Thoracic aorta (tissue), 2 donors: ENCODE measurements at regions not wholly inside any gene's neighbourhood (a gene's known extent, or its start where the extent isn't known, plus 50 kb on each side); places are given as distances from the start of the nearest gene placed in this dataset.

Experiments used
- ATAC-seq: fragments of 150-250 bp; one replicate; pipeline ENCODE4 v1.8.0; 2017; ENCODE audit warnings: low read depth; ENCODE audit not compliant: insufficient number of reproducible peaks, low FRiP score
- DNase-seq: peaks from one replicate; pipeline ENCODE4 v3.0.0-alpha.2; 2020; ENCODE audit warnings: low spot score
- H3K27ac ChIP-seq, 2 donors: fragments of 200-600 bp; sonication (generic); 1 replicate in 1 of 2; 2 replicates in 1 of 2; pipeline ENCODE4 v1.5.1; 2016; ENCODE audit warnings: mild to moderate bottlenecking in 2 of 2, moderate library complexity in 2 of 2
- H3K27me3 ChIP-seq: fragments of 200-600 bp; sonication (generic); replicated peaks from 2 replicates; pipeline ENCODE4 v1.6.0; 2016; ENCODE audit warnings: mild to moderate bottlenecking; ENCODE audit not compliant: insufficient read depth
- H3K36me3 ChIP-seq: fragments of 200-600 bp; sonication (generic); one replicate; pipeline ENCODE4 v1.5.1; 2016
- H3K4me1 ChIP-seq, 2 donors: fragments of 200-600 bp; sonication (generic); 1 replicate in 1 of 2; 2 replicates in 1 of 2; pipeline versions ENCODE4 v1.5.1 to v1.6.0; 2016; ENCODE audit warnings: low read depth in 2 of 2, mild to moderate bottlenecking in 1 of 2; ENCODE audit not compliant: control insufficient read depth in 1 of 2
- H3K4me3 ChIP-seq: fragments of 200-600 bp; sonication (generic); 2 replicates; pipeline ENCODE4 v1.5.1; 2016; ENCODE audit warnings: mild to moderate bottlenecking
- H3K9me3 ChIP-seq: fragments of 200-600 bp; sonication (generic); 2 replicates; pipeline ENCODE4 v1.5.1; 2016
- TF ChIP-seq, protein P1 (sequence below): fragments of 200-600 bp; sonication (generic); IDR thresholded peaks from one replicate; pipeline ENCODE4 v1.5.1; 2019; ENCODE audit warnings: antibody characterized with exemption

DNA sequence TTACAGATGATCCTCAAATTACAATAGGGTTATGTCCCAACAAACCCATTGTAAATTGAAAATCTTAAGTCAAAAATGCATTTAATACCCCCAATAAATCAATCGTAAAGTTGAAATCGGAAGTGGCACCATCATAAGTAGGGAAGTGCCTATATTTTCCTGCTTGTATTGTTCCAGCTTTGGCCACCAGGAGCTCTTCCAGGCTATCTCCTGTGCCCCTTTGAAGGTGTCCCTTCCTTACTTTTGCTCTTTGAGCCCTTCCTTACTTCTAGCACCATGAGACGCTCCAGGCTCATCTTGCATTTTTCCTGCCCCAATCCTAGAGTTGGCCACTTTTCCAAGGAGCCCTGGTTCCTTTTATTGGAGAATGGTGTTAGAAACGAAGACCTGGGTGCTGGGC is 163.0 kb upstream of the TSC22D1 start:
- no peak overlapping the region for H3K4me3 ChIP-seq
- H3K4me1 ChIP-seq = peaks cover 6 to 10% of the 10 kb centered on the region in 2 donors
- TF ChIP-seq, protein P1, sequence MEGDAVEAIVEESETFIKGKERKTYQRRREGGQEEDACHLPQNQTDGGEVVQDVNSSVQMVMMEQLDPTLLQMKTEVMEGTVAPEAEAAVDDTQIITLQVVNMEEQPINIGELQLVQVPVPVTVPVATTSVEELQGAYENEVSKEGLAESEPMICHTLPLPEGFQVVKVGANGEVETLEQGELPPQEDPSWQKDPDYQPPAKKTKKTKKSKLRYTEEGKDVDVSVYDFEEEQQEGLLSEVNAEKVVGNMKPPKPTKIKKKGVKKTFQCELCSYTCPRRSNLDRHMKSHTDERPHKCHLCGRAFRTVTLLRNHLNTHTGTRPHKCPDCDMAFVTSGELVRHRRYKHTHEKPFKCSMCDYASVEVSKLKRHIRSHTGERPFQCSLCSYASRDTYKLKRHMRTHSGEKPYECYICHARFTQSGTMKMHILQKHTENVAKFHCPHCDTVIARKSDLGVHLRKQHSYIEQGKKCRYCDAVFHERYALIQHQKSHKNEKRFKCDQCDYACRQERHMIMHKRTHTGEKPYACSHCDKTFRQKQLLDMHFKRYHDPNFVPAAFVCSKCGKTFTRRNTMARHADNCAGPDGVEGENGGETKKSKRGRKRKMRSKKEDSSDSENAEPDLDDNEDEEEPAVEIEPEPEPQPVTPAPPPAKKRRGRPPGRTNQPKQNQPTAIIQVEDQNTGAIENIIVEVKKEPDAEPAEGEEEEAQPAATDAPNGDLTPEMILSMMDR = no peak
- no peaks in the 10 kb centered on the region for H3K27me3 ChIP-seq
- H3K9me3 ChIP-seq = no peaks in the 10 kb centered on the region
- no peak overlapping the region for H3K27ac ChIP-seq
- H3K36me3 ChIP-seq = no peaks in the 10 kb centered on the region
- ATAC-seq = no peak
- DNase-seq = no peak

DNA sequence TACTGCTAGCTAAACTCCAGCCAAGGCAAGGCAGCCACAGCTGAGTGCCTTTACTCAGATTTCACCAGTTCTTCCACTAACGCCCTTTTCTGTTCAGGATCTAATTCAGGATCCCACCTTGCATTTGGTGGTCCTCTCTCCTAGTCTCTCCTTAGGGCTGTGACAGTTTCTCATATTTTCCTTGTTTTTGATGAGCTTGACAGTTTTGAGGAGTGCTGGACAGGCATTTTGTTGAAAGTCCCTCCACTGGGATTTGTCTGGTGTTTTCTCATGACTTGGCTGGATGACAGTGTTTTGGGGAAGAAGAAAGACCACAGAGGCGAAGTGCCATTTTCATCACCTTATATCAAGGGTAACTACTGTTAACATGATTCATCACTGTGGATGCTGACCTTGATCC is 162.3 kb upstream of the TSC22D1 start:
- Histone ChIP-seq H3K4me1 (peaks cover 7 to 12% of the 10 kb centered on the region in 2 donors), H3K36me3 (no peaks in the 10 kb centered on the region)

DNA sequence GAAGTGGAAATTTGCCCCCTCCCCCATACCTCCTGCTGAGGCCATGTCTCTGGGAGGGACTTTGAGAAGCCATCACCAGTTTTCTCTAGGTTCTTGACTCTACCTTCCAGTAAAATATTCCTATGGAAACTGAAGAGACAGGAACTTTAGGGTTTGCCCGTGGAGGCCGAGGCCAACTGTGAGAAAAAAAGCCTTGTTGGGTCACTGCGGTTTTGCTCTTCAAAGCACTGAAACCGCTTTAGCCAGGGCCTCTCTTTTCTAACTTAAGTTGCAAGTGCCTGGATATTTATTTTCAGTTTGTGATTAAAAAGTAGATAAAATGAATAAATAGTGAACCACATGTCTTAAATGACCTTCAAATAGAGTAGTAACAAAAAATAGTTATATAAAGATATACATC is 159.7 kb upstream of the TSC22D1 start:
- DNase-seq = no peak
- H3K27ac ChIP-seq = no peak overlapping the region
- H3K9me3 ChIP-seq = no peaks in the 10 kb centered on the region
- H3K4me3 ChIP-seq = no peak overlapping the region
- peaks cover 7 to 12% of the 10 kb centered on the region in 2 donors for H3K4me1 ChIP-seq
- no peaks in the 10 kb centered on the region for H3K36me3 ChIP-seq
- TF ChIP-seq, protein P1 = no peak
- ATAC-seq = no peak
- no peaks in the 10 kb centered on the region for H3K27me3 ChIP-seq

More for the DNA sequence above, 162.3 kb upstream of the TSC22D1 start:
- TF ChIP-seq, protein P1 = no peak
- ATAC-seq = no peak
- Histone ChIP-seq H3K27me3 (no peaks in the 10 kb centered on the region), H3K27ac (no peak overlapping the region), H3K4me3 (no peak overlapping the region), H3K9me3 (no peaks in the 10 kb centered on the region)
- DNase-seq = no peak

DNA sequence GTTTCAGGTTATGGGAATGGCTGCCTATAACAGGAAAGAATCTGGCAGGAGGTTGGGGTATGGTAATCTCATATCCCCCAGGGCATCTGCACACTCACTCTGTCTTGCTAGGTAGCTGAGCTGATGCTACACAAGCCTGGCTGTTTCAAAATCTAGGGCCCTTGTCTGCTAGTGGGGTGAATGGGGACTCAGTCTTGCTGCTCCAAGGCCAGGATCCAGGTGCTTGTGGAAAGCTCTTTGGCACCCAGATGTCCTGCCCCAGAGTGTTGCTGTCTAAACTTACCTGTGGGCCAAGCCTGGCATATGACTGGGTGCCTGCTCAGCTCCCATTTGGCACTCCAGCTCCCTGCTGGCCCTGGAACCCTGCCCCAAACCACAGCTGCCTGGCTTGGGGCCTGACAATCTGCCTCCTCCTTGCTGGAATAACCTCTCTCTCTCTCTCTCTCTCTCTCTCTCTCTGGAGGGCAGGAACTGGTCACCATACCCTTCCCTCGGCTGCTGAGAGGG is 158.1 kb upstream of the TSC22D1 start:
- Histone ChIP-seq H3K4me3 (no peak overlapping the region), H3K27me3 (no peaks in the 10 kb centered on the region), H3K4me1 (peaks cover 7 to 12% of the 10 kb centered on the region in 2 donors), H3K27ac (no peak overlapping the region), H3K9me3 (no peaks in the 10 kb centered on the region), H3K36me3 (no peaks in the 10 kb centered on the region)
- TF ChIP-seq, protein P1 = no peak
- no peak for DNase-seq
- ATAC-seq = no peak

DNA sequence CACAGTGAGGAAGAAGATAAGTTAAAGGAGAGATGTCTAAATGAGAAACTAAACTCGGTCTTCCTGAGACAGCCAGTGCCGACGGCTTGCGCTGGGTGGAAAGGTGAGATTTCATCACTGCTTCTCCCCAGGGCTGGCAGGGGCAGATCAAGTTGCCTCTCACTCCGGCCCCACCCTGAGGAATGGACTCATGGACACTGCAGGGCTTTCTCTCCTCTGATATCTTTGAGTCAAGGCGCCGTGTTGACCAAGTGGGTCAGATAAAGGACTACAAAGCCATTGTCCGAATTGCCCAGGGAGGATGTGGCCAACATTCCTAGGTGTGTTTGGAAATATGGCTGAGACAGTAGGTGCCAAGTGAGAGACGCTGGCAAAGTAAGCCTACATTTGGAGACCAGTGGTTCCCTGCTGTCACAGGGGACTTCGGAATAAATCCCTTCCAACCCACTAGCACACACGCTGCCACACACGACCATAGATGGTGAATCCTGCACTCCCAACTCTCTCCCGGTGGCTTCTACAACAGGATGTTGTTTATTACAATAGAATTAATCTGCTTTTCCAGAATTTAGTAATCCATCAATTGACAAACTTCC is 156.5 kb upstream of the TSC22D1 start:
- no peak overlapping the region for H3K27ac ChIP-seq

More for the DNA sequence above, 156.5 kb upstream of the TSC22D1 start:
- no peaks in the 10 kb centered on the region for H3K36me3 ChIP-seq
- no peak for ATAC-seq
- no peak for DNase-seq
- no peaks in the 10 kb centered on the region for H3K27me3 ChIP-seq
- no peak overlapping the region for H3K4me3 ChIP-seq
- H3K4me1 ChIP-seq = peaks cover 7 to 12% of the 10 kb centered on the region in 2 donors
- TF ChIP-seq, protein P1 = no peak
- no peaks in the 10 kb centered on the region for H3K9me3 ChIP-seq
